GM19463 (cell line): ENCODE measurements at regions not wholly inside any gene's neighbourhood (a gene's known extent, or its start where the extent isn't known, plus 50 kb on each side); places are given as distances from the start of the nearest gene placed in this dataset.

Source experiments
- ATAC-seq: cut with Tn5 transposase; IDR thresholded peaks from one replicate; pipeline ENCODE4 v1.9.1; 2021; ENCODE audit warnings: mild to moderate bottlenecking, moderate library complexity; ENCODE audit not compliant: unreplicated experiment

DNA sequence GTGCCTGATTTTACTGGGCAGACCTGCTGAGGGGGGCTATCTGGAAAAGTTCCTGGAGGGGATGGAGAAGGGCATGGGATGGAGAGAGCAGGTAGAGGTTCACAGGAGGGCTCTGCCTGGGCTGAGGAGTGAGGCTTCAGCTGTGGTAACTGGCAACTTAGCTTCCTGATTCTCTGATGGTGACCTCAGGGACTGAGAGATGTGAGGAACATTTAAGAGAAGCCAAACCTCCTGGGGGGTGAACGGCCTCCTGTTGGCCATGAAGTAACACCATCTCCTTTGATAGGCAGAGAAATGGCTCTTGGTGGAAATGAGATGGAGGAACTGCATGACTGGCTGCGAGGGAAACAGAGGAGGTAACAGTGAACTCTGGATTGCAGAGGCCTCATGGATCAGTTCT lies 97.3 kb upstream of the ROPN1 start:
- ATAC-seq, result no peak

DNA sequence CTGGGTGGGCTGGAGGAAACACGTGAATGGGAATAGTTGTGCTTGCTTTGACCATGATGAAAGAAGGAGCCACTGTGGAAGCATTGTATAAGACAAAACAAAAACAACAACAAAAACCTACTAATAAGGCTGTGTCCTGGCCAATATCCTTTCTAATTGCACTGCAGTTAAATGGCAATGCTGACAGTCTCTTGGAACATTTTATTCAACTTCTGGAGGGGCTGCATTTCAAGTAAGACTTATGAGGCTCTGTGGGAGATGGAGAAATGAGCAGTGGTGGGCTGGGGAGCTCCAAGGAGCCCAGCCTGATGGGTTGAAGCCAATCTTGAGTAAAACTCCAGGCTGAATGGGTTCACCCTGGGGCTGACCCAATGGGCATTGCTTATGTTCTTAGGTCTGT lies 99.8 kb upstream of the ROPN1 start:
- ATAC-seq, result no peak

DNA sequence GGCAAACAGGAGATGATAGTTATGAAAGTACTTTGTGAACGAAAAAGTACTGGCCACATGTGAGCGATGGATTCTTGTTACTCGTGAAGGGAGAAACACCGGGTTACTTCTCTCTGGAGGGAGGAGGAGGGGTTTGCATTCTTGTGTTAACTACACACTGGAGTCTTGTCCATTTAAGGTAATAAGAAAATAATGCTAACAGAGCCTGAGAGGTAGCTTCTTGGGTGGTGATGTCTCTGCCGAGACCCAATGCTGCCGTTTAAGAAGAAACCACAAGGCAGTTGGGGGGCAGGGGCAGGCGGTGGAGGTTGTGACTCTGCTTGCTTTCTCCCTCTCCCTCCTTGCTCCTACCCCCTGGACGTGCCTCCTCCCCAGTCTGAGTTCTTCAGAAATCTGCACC lies 100.9 kb upstream of the ROPN1 start:
- ATAC-seq, result no peak

DNA sequence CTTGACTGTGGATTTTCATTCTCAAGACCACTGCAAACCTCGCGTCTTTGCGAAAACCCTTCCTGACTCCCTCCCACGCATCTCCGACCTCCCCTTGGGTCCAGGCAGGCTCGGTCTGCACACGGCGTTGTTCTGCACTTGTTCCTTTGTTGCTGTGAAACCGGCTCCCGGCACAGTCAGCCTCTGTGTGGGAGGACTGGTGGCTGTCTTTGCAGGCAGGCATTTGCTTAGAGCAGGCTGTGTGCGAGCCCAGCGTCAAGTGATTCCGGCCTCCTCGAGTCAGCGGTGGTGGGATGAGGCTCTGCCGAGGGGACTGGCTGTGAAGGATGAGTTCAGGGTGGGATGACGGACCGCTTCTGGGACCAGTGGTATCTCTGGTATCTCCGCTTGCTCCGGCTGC lies 102.6 kb upstream of the ROPN1 start:
- no peak for ATAC-seq

DNA sequence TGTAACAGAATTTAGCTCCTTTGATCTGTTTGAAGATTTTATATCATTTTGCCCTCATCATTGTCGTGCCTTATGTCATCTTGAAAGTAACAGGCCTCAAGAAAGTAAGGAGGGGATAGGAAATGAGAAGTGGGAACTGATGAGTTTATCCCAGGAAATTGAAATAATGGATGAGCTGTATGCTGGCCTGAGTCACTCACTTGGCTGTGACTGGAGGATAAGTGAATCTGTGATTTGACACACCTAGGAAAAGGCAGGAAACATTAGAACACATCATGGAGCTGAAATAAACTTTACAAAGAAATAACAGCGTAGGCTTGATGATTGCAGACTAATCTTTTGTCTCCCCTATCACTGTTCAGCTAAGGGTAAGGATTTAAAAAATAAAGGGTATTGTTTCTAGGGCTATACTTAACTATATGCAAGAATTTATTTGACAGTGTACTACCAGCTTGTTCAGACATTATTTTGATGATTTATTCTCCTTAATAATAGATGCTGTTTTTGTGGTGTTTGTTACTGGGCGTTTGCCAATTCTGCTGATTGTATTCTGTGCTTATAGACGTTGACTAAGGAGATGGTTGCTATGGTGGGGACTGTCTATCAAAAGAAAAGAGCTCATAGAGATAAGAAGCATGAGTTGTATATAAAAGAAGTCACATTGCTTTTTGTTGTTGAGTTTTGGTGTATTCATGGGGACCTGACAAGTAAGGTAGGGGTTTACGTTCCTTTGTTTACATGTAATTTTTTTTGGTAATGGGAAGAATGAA lies 105.6 kb upstream of the ROPN1 start:
- no peak for ATAC-seq

DNA sequence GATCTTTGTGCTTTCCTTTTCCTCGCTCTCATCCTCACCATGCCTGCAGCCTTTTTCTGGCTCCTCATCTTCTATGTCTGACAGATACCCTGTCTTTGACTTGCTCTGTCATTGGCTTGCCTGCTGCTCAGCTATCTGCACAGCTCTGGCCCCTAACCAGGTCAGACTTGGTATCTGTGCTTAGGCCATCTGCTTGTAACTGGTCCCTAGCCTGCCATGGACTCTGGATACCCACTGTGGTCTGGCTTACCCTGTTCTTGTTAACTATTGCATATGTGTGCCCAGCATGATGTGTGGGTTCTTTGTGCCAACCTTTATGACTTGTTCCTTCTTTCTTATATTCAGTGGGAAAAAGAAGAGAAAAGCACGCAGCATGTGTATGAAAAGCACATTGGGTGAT lies 109.7 kb upstream of the ROPN1 start:
- no peak for ATAC-seq

DNA sequence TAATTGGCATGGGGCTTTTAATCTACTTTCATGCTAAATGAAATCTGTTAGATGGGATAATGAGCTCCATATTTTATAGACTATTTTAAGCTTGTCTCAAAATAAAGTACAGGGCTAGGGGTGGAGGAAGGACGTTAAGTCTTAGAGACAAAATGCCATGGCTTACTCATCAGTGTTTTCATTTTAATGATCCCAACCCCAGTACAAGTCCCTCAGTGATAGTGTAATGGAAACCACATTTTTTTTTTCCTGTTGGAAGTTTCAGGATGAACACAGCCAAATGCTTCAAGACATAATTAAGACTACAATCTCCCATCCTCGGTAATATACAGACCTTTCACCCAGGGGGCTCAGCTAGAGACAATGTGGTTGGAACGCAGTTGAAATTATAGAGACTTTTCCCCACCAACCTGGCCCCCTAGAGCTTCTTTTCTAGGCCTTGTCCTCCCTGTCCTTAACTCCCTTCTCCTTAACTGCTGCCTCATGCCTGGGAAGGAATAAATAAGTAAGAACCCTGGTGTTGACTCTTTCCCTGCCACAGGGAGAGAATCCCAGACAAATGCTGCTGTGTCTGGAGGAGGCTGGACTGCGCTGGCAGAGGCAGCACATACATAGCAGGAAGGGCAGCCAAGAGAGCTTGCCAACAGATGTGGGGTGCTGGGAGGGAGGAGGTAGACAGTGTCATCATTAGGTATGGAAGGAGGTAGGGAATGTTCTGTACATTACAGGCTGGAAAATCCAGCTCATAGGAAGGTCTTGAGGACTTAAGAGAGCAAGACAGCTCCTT lies 115.4 kb upstream of the ROPN1 start:
- ATAC-seq, result no peak

DNA sequence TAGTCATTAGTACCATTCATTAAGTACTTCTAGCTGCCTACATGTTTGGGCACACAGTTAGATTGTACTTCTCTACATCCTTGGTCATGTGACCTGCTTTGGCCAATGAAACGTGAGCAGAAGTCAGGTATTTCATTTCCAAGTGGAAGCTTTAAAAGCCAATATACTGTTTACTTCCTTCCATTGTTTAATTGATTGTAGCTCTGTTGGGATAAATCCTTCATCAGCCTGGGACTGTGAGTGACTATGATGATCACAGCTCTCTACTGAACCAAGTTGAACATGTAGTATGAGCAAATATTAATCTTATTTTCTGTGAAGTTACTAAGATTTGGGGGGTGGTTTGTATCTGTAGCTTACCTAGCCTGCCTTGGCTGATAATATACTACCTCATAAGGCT lies 116.5 kb upstream of the ROPN1 start:
- ATAC-seq, result no peak

DNA sequence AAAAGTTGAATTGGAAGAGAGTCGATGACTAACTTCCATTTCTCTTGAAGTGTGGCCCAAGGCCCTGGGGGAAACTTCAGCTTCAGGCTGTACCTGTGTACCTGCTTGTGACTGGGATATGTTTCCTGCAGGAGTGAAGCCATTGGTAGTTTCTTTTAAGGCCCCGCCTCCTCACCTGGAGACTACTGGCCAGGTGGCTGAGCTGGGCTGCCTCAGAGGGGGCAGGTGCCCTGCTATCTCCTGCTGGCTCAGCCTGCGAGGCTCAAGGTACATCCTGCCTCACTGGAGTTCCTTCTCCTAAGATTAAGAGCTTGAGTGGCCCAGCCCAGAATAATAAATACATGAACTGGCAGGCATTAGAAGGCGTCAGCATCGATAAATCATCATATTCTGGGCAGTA lies 121.6 kb upstream of the ROPN1 start:
- no peak for ATAC-seq

DNA sequence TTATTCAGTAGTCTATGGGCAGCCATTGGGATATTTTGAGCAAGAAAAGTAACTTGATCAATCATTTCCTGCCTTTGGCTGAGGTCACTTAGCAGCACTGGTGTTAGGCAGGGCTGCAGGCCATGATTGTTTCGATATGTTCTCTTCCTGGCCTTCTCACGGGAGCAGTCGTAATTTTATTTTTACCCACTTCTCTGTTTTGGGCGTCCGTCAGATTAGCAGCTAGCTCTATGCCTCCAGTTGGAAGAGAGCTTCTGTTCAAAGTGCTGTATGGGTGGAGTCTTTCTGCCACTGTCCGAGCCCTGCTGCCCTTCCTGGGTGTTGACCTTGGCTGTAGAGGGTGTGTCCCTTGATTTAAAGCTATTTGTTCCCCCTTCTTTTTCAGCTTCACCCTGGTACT lies 123.4 kb upstream of the ROPN1 start:
- ATAC-seq, result no peak

DNA sequence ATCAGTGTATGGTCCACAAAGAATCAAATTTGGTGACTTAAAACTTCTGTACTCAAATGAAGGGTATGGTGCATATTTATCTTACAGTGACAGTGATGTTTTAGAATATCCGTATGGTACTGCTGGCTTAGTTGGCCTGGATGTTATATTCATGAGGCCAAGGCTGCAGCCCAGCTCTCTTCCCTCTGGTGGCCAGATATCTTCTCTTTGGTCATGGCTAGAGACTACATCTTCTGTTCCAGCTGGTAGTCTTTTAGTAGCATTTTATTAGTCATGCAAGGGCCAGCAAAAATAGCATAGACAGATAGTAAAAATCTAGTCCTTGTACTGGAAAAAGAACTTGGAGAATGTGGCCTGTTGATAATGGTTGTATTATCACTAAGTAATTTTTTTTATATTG lies 124.0 kb upstream of the ROPN1 start:
- no peak for ATAC-seq

DNA sequence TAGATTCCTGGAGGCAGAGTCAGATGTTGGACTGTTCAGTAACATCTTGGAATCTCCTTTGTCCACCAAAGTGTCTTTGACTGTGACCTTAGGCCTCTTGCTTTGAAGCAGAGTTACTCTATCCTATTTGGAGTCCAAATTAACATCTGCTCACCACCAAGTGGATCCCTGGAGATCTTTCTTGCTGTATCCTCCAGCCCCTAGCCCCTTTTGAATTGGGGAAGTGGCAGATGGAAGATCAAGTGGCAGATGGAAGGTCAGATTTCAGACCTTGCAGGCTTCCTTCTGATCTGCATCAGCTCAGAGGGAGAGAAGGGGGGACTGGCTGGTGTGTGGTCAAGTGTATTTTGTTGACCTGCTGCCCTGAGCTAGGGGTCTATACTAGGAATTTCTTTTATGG lies 125.0 kb upstream of the ROPN1 start:
- no peak for ATAC-seq

DNA sequence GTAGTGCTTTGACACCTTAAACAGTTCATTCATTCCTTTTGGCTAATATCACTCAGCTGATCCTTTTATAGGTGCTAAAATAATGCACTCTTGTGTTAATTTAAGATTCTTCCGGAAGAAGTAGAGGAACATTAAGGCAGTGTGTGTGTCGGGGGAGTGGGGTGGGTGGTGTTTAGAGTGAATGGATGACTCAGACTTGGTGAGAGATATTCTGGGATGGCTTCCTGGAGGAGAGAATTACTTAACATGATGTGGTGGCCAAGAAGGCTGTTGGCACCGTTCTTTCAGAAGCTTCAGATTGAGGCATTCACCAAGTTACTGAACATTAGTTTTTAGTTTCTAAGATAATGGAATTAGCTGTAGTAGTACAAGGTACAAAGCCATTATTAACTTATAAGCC lies 125.6 kb upstream of the ROPN1 start:
- no peak for ATAC-seq

DNA sequence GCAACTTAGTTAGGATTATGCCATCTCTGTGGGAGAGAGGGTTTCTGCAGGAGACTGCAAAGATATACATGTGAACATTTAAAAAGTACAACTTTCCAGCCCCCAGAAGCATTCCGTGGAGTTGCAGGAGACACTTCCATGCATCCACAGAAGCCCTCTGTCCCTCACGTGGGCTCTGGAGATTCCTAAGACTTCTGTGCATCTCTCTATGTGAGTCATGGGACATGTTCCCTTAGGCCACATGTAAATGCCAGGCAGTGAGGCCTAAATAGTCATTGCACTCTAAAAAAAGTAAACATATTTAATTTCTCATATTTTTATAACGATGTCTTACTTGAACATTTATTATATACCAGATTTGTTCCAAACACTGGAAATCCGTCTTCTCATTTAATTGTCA lies 126.5 kb upstream of the ROPN1 start:
- ATAC-seq, result no peak

DNA sequence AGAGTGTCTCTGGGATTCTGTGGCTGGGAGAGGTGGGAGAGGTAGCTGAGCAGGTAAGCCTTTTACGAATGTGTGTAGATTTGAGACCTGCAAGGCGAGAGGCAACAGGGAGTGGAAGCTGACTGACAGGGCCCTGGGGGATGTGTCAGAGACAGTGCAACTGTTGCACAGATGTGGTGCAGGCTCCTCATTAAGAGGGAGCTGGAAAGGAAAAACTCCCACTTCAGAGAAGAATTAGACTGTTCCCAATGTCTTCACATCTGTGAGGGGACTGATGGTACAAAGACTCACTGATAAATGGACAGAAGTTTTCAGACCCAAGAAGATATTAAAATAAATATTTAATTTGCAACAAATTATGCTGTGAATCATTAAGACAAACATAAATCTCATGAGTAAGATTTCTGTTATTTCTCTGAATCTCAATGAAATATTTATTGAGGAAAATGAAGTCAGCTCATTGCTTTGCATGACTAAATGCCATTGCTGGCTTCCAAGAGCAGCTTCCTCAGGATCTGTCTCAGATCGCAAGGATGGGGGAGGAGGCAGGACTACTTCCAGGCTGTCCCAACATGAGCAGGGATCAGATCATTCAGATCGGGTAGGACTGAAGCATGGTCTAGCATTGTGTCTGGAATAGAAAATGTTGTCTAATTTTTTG lies 127.3 kb upstream of the ROPN1 start:
- ATAC-seq, result no peak

DNA sequence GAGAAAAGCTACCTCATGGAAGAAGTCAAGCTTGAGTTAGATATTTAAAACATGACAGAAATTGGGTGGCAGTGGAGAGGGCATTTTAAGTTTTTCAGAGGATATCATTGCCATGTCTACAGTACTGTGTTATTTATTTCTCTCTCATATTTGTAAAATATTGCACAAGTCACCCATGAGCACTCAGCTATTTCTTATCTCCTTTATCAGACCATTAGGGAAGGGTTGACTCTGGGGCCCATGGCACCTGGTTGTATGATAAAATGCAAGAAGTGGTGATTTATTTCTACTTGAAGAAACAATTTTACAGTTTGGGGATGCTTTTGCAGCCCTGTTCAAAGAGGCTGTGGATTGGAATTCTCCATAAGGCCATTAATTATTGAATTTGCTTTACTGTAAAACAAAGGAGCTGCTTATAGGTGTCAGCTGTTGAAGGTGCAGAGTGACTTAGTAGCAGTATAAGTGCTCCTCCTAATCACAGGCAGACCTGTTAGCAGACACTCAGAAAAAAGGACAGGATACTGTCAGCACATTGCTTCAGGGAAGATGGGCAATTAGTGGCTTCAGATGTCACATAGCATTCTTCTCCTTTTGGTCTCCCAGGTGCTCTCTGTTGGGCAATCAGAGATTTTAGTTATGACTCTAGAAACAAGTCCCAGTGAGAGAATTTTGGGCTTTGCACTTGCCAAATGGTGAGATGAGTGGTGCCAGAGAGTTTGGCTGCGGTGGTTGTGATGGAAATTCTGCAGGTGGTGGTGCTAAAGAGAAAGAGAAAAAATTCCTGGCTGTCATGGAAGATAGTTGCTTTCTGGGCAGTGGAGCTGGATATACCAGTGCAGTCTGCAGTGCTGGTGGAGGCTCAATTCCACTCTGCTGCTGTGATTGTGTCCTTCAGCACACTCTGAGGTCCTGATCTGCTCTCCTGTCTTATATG lies 129.7 kb upstream of the ROPN1 start:
- ATAC-seq, result no peak

DNA sequence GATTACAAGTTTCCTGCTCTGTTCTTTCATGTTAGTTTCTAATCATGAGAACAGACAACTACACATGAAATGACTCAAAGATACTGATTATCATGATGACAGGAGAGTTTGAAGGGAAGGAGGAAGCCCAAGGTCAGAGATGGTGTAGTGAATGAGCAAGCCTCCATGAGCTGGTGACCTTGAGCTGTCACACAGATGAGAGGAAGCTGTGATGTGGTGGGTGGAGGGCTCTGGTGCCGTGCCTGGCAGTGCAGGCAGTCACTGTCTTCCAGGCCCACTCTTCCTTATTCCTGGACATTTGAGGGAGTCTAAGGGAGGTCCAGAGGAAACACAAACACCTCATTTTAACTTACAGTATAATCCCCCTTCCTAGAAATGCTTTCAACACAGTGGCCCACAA lies 133.4 kb upstream of the ROPN1 start:
- no peak for ATAC-seq

DNA sequence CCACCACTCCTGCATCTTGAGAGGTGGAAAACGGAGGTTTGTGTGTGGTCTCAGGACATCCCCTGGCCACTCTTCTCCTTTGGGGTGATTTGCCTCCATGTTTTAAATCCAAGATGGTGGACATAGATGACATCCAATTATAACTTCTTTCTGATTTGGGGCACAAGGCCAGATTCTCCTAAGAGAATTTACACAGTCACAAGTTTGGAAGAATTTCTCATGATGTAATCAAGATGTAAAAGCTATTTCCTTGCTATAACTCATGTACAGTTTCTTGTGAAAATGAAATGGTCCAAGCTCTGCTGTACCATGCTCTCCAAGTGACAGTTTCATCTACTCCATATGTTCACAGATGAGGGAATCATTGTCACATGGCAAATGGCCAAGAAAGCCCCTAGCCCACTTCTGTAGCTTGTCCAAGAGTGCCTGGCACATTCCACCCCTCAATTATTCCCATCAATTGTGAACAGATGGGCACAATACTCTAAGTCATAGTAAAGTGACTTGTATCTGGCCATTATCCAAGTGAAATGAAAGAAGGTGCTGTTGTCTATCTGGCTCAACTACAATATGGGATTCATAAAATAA lies 134.6 kb upstream of the ROPN1 start:
- ATAC-seq, result no peak

DNA sequence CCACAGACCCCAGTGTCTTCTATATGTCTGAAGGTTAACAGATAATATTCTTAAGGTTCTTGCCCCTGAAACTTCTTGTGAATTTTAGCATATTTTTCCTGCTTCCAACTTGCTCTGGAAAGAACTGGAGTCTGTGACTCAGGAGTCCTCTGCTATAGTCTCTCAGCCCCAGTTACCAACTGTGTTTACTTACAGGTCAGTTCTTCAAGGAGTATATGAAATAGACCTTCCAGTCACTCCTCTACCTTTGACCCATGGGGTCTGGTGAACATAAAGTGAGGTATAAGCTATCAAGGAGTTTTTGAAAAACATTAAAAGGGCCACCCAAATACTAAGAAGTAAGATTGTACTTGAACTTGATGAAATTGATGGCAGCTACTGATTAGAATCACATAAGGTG lies 139.2 kb upstream of the ROPN1 start:
- no peak for ATAC-seq

DNA sequence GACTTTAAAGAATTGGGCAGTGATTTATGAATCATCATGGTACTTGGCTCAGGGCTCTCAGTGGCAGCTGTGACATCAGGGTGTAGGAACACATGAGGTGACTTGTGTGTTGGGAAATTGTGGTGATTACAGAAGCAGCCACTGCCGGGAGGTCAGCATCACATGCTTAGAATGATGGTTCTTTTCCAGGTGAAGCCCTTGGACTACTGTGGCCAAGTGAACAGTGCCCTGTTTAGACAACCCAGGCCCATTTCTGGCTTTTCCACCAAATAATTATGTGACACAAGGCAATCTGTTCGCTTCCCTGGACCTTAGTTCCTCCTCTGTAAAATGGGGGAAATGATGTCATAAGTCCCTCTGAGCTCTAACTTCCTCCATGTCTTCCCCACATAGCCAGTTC lies 139.7 kb upstream of the ROPN1 start:
- ATAC-seq, result no peak

DNA sequence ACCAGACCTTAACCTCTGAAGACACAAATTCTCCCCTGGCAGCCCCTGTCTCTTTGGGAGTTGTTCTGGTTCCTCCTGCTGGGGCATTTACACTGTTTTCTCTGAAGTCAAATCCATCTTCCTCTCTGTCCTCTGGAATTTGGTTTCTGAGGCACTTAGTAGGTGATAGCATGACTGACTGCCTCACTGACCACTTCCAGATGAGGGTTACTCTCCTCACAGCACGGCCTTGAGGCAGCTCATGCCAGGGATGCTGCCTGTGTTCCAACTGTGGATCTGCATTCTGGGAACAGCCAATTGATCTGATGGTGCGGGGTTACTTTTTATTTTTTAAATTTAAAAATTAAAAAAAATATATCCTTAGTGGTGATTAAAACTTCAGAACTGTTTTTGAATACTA lies 140.9 kb upstream of the ROPN1 start:
- no peak for ATAC-seq
